HEK293 (cell line): ENCODE measurements at regions not wholly inside any gene's neighbourhood (a gene's known extent, or its start where the extent isn't known, plus 50 kb on each side); places are given as distances from the start of the nearest gene placed in this dataset.

Experiments used
- CTCF ChIA-PET: fragments of 350-600 bp; formaldehyde crosslinking; extraction: SDS; loops from one replicate; lab custom pipeline; 2021; ENCODE audit warnings: antibody characterized with exemption; lab: Yijun Ruan, JAX
- POLR2A ChIA-PET: fragments of 300-600 bp; formaldehyde crosslinking; extraction: SDS; loops from one replicate; lab custom pipeline; 2020; ENCODE audit warnings: antibody characterized with exemption, inconsistent platforms; lab: Yijun Ruan, JAX
- H3K27ac ChIP-seq: fragments of 200-500 bp; sonication (Bioruptor generic); 2 replicates; pipeline ENCODE4 v1.5.1; 2014; ENCODE audit warnings: low read depth, low read length, control low read depth, inconsistent platforms; ENCODE audit errors: extremely low read depth
- H3K36me3 ChIP-seq, 2 experiments: fragments of 200-500 bp in 1 of 2; sonication (Bioruptor generic) in 1 of 2; 1 replicate in 1 of 2; 2 replicates in 1 of 2; pipeline ENCODE4 v1.5.1; 2014 to 2017; ENCODE audit warnings: inconsistent platforms in 2 of 2, low read length in 2 of 2; ENCODE audit not compliant: control insufficient read depth in 2 of 2, insufficient read depth in 1 of 2
- H3K4me1 ChIP-seq: fragments of 200-500 bp; sonication (Bioruptor generic); 2 replicates; pipeline ENCODE4 v1.5.1; 2014; ENCODE audit warnings: mild to moderate bottlenecking, low read length, inconsistent platforms; ENCODE audit not compliant: control insufficient read depth, insufficient read depth
- H3K4me3 ChIP-seq: 2 replicates; pipeline ENCODE4 v1.5.1; 2011; ENCODE audit warnings: low read depth, mild to moderate bottlenecking, control low read depth, low read length, moderate library complexity
- H3K9me3 ChIP-seq: fragments of 200-500 bp; sonication (Bioruptor generic); 2 replicates; pipeline ENCODE4 v1.5.1; 2014; ENCODE audit warnings: low read depth, low read length, inconsistent platforms; ENCODE audit not compliant: control insufficient read depth, insufficient read depth
- MYNN ChIP-seq: fragments of 450-650 bp; formaldehyde crosslinking; IDR thresholded peaks from 2 replicates; pipeline ENCODE4 v1.5.1; 2016; ENCODE audit warnings: missing biosample characterization, missing genetic modification characterization, borderline replicate concordance
- PRDM10 ChIP-seq: fragments of 450-650 bp; formaldehyde crosslinking; IDR thresholded peaks from 2 replicates; pipeline ENCODE4 v1.5.1; 2016; ENCODE audit warnings: missing biosample characterization, missing genetic modification characterization
- ZBTB11 ChIP-seq: fragments of 450-650 bp; formaldehyde crosslinking; conservative IDR thresholded peaks from 2 replicates; pipeline ENCODE4 v1.5.1; 2016; ENCODE audit warnings: low read depth, missing biosample characterization, missing genetic modification characterization
- ZBTB17 ChIP-seq: fragments of 450-650 bp; formaldehyde crosslinking; IDR thresholded peaks from 2 replicates; pipeline ENCODE4 v1.5.1; 2016; ENCODE audit warnings: missing biosample characterization, missing genetic modification characterization
- ZBTB20 ChIP-seq: fragments of 450-650 bp; formaldehyde crosslinking; IDR thresholded peaks from 2 replicates; pipeline ENCODE4 v1.5.1; 2016; ENCODE audit warnings: missing biosample characterization, missing genetic modification characterization
- ZBTB7A ChIP-seq: fragments of 450-650 bp; formaldehyde crosslinking; IDR thresholded peaks from 2 replicates; pipeline ENCODE4 v1.5.1; 2016; ENCODE audit warnings: low read depth, missing biosample characterization, missing genetic modification characterization
- ZNF112 ChIP-seq: fragments of 450-650 bp; formaldehyde crosslinking; IDR thresholded peaks from 2 replicates; pipeline ENCODE4 v1.5.0; 2017; ENCODE audit warnings: missing biosample characterization, missing genetic modification characterization
- ZNF223 ChIP-seq: fragments of 450-650 bp; formaldehyde crosslinking; IDR thresholded peaks from 2 replicates; pipeline ENCODE4 v1.5.1; 2016; ENCODE audit warnings: missing biosample characterization, missing genetic modification characterization
- ZNF280C ChIP-seq: fragments of 450-650 bp; formaldehyde crosslinking; IDR thresholded peaks from 2 replicates; pipeline ENCODE4 v1.5.1; 2016; ENCODE audit warnings: missing biosample characterization, missing genetic modification characterization
- ZNF335 ChIP-seq: fragments of 450-650 bp; formaldehyde crosslinking; conservative IDR thresholded peaks from 2 replicates; pipeline ENCODE4 v1.5.1; 2016; ENCODE audit warnings: missing biosample characterization, missing genetic modification characterization
- ZNF426 ChIP-seq: fragments of 450-650 bp; formaldehyde crosslinking; IDR thresholded peaks from 2 replicates; pipeline ENCODE4 v1.5.1; 2017; ENCODE audit warnings: missing biosample characterization, missing genetic modification characterization, mild to moderate bottlenecking, inconsistent platforms, moderate library complexity
- ZNF449 ChIP-seq: fragments of 450-650 bp; formaldehyde crosslinking; IDR thresholded peaks from 2 replicates; pipeline ENCODE4 v1.5.1; 2017; ENCODE audit warnings: missing biosample characterization, mild to moderate bottlenecking, missing genetic modification characterization, moderate library complexity
- ZNF510 ChIP-seq: fragments of 450-650 bp; formaldehyde crosslinking; IDR thresholded peaks from 2 replicates; pipeline ENCODE4 v1.5.1; 2018; ENCODE audit warnings: mild to moderate bottlenecking, missing genetic modification characterization, missing biosample characterization; ENCODE audit not compliant: insufficient replicate concordance
- ZNF521 ChIP-seq: fragments of 450-650 bp; formaldehyde crosslinking; IDR thresholded peaks from 2 replicates; pipeline ENCODE4 v1.5.1; 2017; ENCODE audit warnings: missing biosample characterization, mild to moderate bottlenecking, missing genetic modification characterization
- ZNF639 ChIP-seq: fragments of 450-650 bp; formaldehyde crosslinking; IDR thresholded peaks from 2 replicates; pipeline ENCODE4 v1.5.1; 2016; ENCODE audit warnings: missing biosample characterization, missing genetic modification characterization
- ZNF704 ChIP-seq: fragments of 450-650 bp; formaldehyde crosslinking; IDR thresholded peaks from 2 replicates; pipeline ENCODE4 v1.5.1; 2016; ENCODE audit warnings: missing biosample characterization, missing genetic modification characterization
- ZNF707 ChIP-seq: fragments of 450-650 bp; formaldehyde crosslinking; IDR thresholded peaks from 2 replicates; pipeline ENCODE4 v1.5.1; 2016; ENCODE audit warnings: missing biosample characterization, missing genetic modification characterization
- ZXDB ChIP-seq: fragments of 450-650 bp; formaldehyde crosslinking; IDR thresholded peaks from 2 replicates; pipeline ENCODE4 v1.5.1; 2016; ENCODE audit warnings: missing biosample characterization, missing genetic modification characterization

- ChIA-PET POLR2A (no interaction called here), CTCF (no interaction called here)
- Histone ChIP-seq H3K9me3 (no peaks in the 10 kb centered on the region), H3K36me3 (no peaks in the 10 kb centered on the region), H3K27ac (no peak overlapping the region), H3K4me1 (no peaks in the 10 kb centered on the region), H3K4me3 (no peak overlapping the region)
- TF ChIP-seq ZBTB17 (tag by site-specific recombination) (no peak), ZNF223 (tag by site-specific recombination) (no peak), ZNF521 (tag by site-specific recombination) (no peak), MYNN (tag by site-specific recombination) (no peak)
Observed at GRCh38 chr12:73106296-73106695, 834.1 kb downstream of the TRHDE start.

- no peaks in the 10 kb centered on the region for H3K4me1 ChIP-seq
- ChIA-PET CTCF (no interaction called here), POLR2A (no interaction called here)
- H3K4me3 ChIP-seq, result no peak overlapping the region
- no peaks in the 10 kb centered on the region for H3K9me3 ChIP-seq
- no peaks in the 10 kb centered on the region for H3K36me3 ChIP-seq
- no peak overlapping the region for H3K27ac ChIP-seq
- TF ChIP-seq PRDM10 (tag by site-specific recombination), result no peak
- TF ChIP-seq ZBTB20 (tag by site-specific recombination), result no peak
- no peak for TF ChIP-seq ZXDB (tag by site-specific recombination)
- TF ChIP-seq ZNF639 (tag by site-specific recombination), result no peak
- no peak for TF ChIP-seq ZNF426
- TF ChIP-seq ZNF449 (tag by site-specific recombination), result no peak
Observed at GRCh38 chr12:73106896-73107295, 834.7 kb downstream of the TRHDE start.

GRCh38 chr12:73110816-73111215 lies 838.6 kb downstream of the TRHDE start:
- Histone ChIP-seq H3K9me3 (no peaks in the 10 kb centered on the region), H3K27ac (no peak overlapping the region), H3K36me3 (no peaks in the 10 kb centered on the region), H3K4me3 (no peak overlapping the region), H3K4me1 (no peaks in the 10 kb centered on the region)
- CTCF ChIA-PET, result no interaction called here
- POLR2A ChIA-PET, result no interaction called here
- TF ChIP-seq ZNF280C (tag by site-specific recombination) (no peak), ZBTB11 (no peak), ZNF112 (tag by site-specific recombination) (no peak), ZBTB7A (tag by site-specific recombination) (no peak), ZNF707 (no peak), ZNF335 (tag by site-specific recombination) (no peak), ZNF704 (tag by site-specific recombination) (no peak), ZNF223 (tag by site-specific recombination) (no peak), ZNF510 (tag by site-specific recombination) (no peak)
